K562 (cell line): ENCODE measurements at regions not wholly inside any gene's neighbourhood (a gene's known extent, or its start where the extent isn't known, plus 50 kb on each side); places are given as distances from the start of the nearest gene placed in this dataset.

Source experiments
- ATAC-seq: fragments of 200-7000 bp; cut with Tn5 transposase; 3 replicates; pipeline ENCODE4 v1.9.1; 2020; ENCODE audit warnings: moderate library complexity
- BruUV-seq: library from RNA; stranded (reverse); fragments of 400-500 nt; replicated peaks from 2 replicates; lab custom pipeline; 2021; lab: Mats Ljungman, UMichigan
- CTCF ChIA-PET: fragments of 300-600 bp; formaldehyde crosslinking; extraction: SDS; loops from one replicate; lab custom pipeline; 2021; ENCODE audit warnings: low intra/inter-chr PET ratio; lab: Yijun Ruan, JAX
- POLR2A ChIA-PET: fragments of 300-600, 350-650 bp; sonication (Branson Sonifier 250); formaldehyde crosslinking; extraction: SDS; loops from one replicate; lab custom pipeline; 2021; ENCODE audit warnings: antibody characterized with exemption, inconsistent platforms; lab: Yijun Ruan, JAX
- DNase-seq, 4 experiments: peaks; one replicate each; pipeline versions ENCODE4 v3.0.0 to v3.0.0-alpha.2; 2011 to 2018; ENCODE audit warnings: low spot score in 3 of 4, mixed read lengths in 3 of 4; ENCODE audit errors: extremely low read depth in 1 of 4
- FAIRE-seq: peaks from 2 replicates; lab custom pipeline; 2011; peaks lifted over from hg19 to GRCh38; lab: Jason Lieb, UNC
- H2AFZ ChIP-seq: 2 replicates; pipeline ENCODE4 v1.6.0; 2011; ENCODE audit warnings: low read depth, low read length, control low read depth, inconsistent platforms
- H3K27ac ChIP-seq: fragments of 200-600 bp; 3 replicates; pipeline ENCODE4 v1.8.0; 2011; ENCODE audit warnings: low read depth, mild to moderate bottlenecking, control low read depth, inconsistent platforms, low read length, moderate library complexity, mixed read lengths; ENCODE audit errors: extremely low read depth
- H3K27me3 ChIP-seq, 2 experiments: fragments of 300-600 bp in 1 of 2; 2 replicates in 1 of 2; 3 replicates in 1 of 2; pipeline versions ENCODE4 v1.6.0 to v1.8.0; 2011; ENCODE audit warnings: inconsistent platforms in 2 of 2, low read length in 2 of 2, mild to moderate bottlenecking in 1 of 2, mixed read lengths in 1 of 2, moderate library complexity in 1 of 2; ENCODE audit not compliant: control insufficient read depth in 2 of 2, insufficient read depth in 2 of 2
- H3K36me3 ChIP-seq: fragments of 300-600 bp; 3 replicates; pipeline ENCODE4 v1.8.0; 2011; ENCODE audit warnings: mild to moderate bottlenecking, low read length, inconsistent platforms; ENCODE audit not compliant: control insufficient read depth, insufficient read depth
- H3K4me1 ChIP-seq, 2 experiments: fragments of 200-600 bp in 1 of 2; replicated peaks in 1 of 2; 2 replicates in 1 of 2; 3 replicates in 1 of 2; pipeline versions ENCODE4 v1.5.1 to v1.8.0; 2011; ENCODE audit warnings: inconsistent platforms in 2 of 2, low read length in 2 of 2, mild to moderate bottlenecking in 1 of 2, mixed read lengths in 1 of 2, moderate library complexity in 1 of 2; ENCODE audit not compliant: control insufficient read depth in 2 of 2, insufficient read depth in 2 of 2
- H3K4me2 ChIP-seq: 2 replicates; pipeline ENCODE4 v1.6.1; 2011; ENCODE audit warnings: low read length, control low read depth, inconsistent platforms, mixed read lengths; ENCODE audit not compliant: insufficient read depth
- H3K4me3 ChIP-seq: fragments of 200-600 bp; sonication (generic), shearing (Covaris generic); 2 replicates; pipeline ENCODE4 v1.5.1; 2016; ENCODE audit warnings: control low read depth, inconsistent platforms
- H3K79me2 ChIP-seq: fragments of 200-600 bp; 3 replicates; pipeline ENCODE4 v1.8.0; 2011; ENCODE audit warnings: low read length, inconsistent platforms; ENCODE audit not compliant: control insufficient read depth, insufficient read depth
- H3K9ac ChIP-seq, 2 experiments: 2 replicates each; pipeline versions ENCODE4 v1.6.0 to v1.6.1; 2011; ENCODE audit warnings: low read depth in 2 of 2, low read length in 2 of 2, control low read depth in 1 of 2, inconsistent platforms in 1 of 2, mild to moderate bottlenecking in 1 of 2, mixed read lengths in 1 of 2; ENCODE audit not compliant: insufficient read depth in 1 of 2
- H3K9me1 ChIP-seq: one replicate; pipeline ENCODE4 v1.6.0; 2011; ENCODE audit warnings: inconsistent platforms, mild to moderate bottlenecking, low read length, moderate library complexity; ENCODE audit not compliant: control insufficient read depth, insufficient read depth
- H3K9me3 ChIP-seq: replicated peaks from 2 replicates; pipeline ENCODE4 v1.5.1; 2011; ENCODE audit warnings: low read depth, low read length, inconsistent platforms; ENCODE audit not compliant: control insufficient read depth, insufficient read depth
- H4K20me1 ChIP-seq: replicated peaks from 2 replicates; pipeline ENCODE4 v1.6.1; 2011; ENCODE audit warnings: low read length, inconsistent platforms, mixed read lengths; ENCODE audit not compliant: control insufficient read depth, insufficient read depth
- CBFA2T3 ChIP-seq: fragments of 450-650 bp; IDR thresholded peaks from 2 replicates; pipeline ENCODE4 v1.6.1; 2017
- SPI1 ChIP-seq: IDR thresholded peaks from 2 replicates; pipeline ENCODE4 v1.6.1; 2011; ENCODE audit warnings: low read depth, low read length, control low read depth, borderline replicate concordance
- XRCC5 ChIP-seq: fragments of 200-400 bp; formaldehyde crosslinking; IDR thresholded peaks from 2 replicates; pipeline ENCODE4 v1.6.1; 2017; ENCODE audit warnings: low read depth, mild to moderate bottlenecking, low read length
- ZFP36 ChIP-seq: fragments of 150-350 bp; IDR thresholded peaks from 2 replicates; pipeline ENCODE4 v1.6.1; 2018; ENCODE audit warnings: low read length, low read depth; ENCODE audit not compliant: partially characterized antibody
- ZNF589 ChIP-seq: fragments of 200-800 bp; sonication (Bioruptor generic); IDR thresholded peaks from 2 replicates; pipeline ENCODE4 v1.6.1; 2016; ENCODE audit warnings: low read depth, missing genetic modification characterization, missing compliant biosample characterization
- WGBS: fragments of 100-300 bp; shearing (Covaris generic); methylation state at CpG from one replicate; pipeline ENCODE4 v1.1.6; 2016; ENCODE audit warnings: low coverage, mixed read lengths; ENCODE audit not compliant: insufficient coverage; ENCODE audit errors: missing lambda C conversion rate; 5-methylcytosine and 5-hydroxymethylcytosine counted together
- in situ Hi-C: fragments of 300-500 bp; cut with MboI; formaldehyde crosslinking; loops from 4 replicates; pipeline ENCODE4 v1.15.0; 2018; ENCODE audit warnings: inconsistent platforms, mixed read lengths
- intact Hi-C: fragments of 100-400 bp; cut with micrococcal nuclease; formaldehyde crosslinking; loops from 2 replicates; pipeline ENCODE4 v1.14.2; 2022

GRCh38 chr3:177282119-177282655, 84.9 kb upstream of the TBL1XR1 start:
- H3K27ac ChIP-seq = peak overlapping the region; percentile 56; the same call in 2 of the 3 replicates
- FAIRE-seq (no peak), DNase-seq (no peak), ATAC-seq (no peak)
- no peak overlapping the region for H3K4me2 ChIP-seq
- H3K9me1 ChIP-seq = no peaks in the 10 kb centered on the region
- peaks cover 9 to 45% of the 10 kb centered on the region in 2 experiments for H3K4me1 ChIP-seq
- no peaks in the 10 kb centered on the region for H4K20me1 ChIP-seq
- CTCF ChIA-PET = no interaction called here
- TF ChIP-seq ZNF589 (CRISPR knock-in tag) (no peak), SPI1 (peak; percentile 34; the same call in 1 of the 2 replicates), CBFA2T3 (0 out of 2 replicates have a peak, but pooled peaks have one; percentile 3)
- no peaks in the 10 kb centered on the region for H3K79me2 ChIP-seq
- no peaks in the 10 kb centered on the region for H3K9me3 ChIP-seq
- WGBS = 73% methylated on average over 1 of the region's 1 CpG
- peak overlapping the region; percentile 86 for H2AFZ ChIP-seq
- no peaks in the 10 kb centered on the region for H3K27me3 ChIP-seq
- POLR2A ChIA-PET = no interaction called here
- intact Hi-C loops = loop anchor here (5.0 kb wide), 1 partner anchor 85 kb away; the partner anchor contains the start of gene TBL1XR1
- H3K36me3 ChIP-seq = no peaks in the 10 kb centered on the region
- no peak overlapping the region for H3K4me3 ChIP-seq
- peak overlapping the region in 1 of 2 experiments; percentile 33; a peak in 2 of 4 replicates for H3K9ac ChIP-seq
- BruUV-seq = no TSS peak
- in situ Hi-C loops = no loop called here

DNA sequence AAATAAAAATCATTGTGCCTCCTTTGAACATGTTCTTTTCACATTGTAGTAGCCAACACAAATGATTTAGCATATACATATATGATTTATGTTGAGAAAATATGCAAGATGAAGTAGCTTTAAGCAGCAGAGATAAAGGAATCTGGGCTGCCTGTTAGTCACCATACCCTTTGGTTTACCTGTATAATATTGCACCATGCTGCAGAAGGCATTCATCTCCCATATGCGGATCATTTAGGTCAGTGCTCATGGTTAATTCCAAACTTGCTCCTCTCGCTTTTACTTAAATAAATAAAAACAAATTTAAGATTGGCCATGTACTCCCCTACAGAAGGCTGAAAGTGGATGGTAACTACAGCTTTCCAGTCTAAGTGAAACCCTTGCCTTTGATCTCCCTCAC, 86.7 kb upstream of the TBL1XR1 start:
- DNase-seq (no peak), FAIRE-seq (no peak), ATAC-seq (no peak)
- peak overlapping the region; percentile 69; the same call in 2 of the 3 replicates for H3K27ac ChIP-seq
- CTCF ChIA-PET = no interaction called here
- TF ChIP-seq ZFP36 (no peak), XRCC5 (no peak)
- peak overlapping the region; percentile 82 for H2AFZ ChIP-seq
- H3K79me2 ChIP-seq = no peaks in the 10 kb centered on the region
- in situ Hi-C loops (no loop called here), intact Hi-C loops (loop anchor here (2.0 to 5.0 kb wide), 3 partner anchors 61 to 87 kb away; partner anchors contain the start of gene TBL1XR1)
- H3K9me3 ChIP-seq = no peaks in the 10 kb centered on the region
- POLR2A ChIA-PET = no interaction called here
- 0 out of 4 replicates have a peak overlapping the region, but pooled peaks of 1 of the 2 experiments have one; percentile 31 for H3K9ac ChIP-seq
- BruUV-seq = no TSS peak
- H4K20me1 ChIP-seq = no peaks in the 10 kb centered on the region
- peak overlapping the region; percentile 30; the same call in 1 of the 2 replicates for H3K4me2 ChIP-seq
- H3K9me1 ChIP-seq = no peaks in the 10 kb centered on the region
- no peaks in the 10 kb centered on the region for H3K36me3 ChIP-seq
- H3K4me3 ChIP-seq = no peak overlapping the region
- no peaks in the 10 kb centered on the region for H3K27me3 ChIP-seq
- WGBS = 75% methylated on average over 2 of the region's 2 CpGs
- H3K4me1 ChIP-seq = peaks cover 0 to 40% of the 10 kb centered on the region in 2 experiments; a peak in 4 of 5 replicates
